Gastroesophageal sphincter (tissue), 3 donors: ENCODE measurements at regions not wholly inside any gene's neighbourhood (a gene's known extent, or its start where the extent isn't known, plus 50 kb on each side); places are given as distances from the start of the nearest gene placed in this dataset.

Experiments
- POLR2AphosphoS5 ChIP-seq: sonication (generic); formaldehyde crosslinking; IDR thresholded peaks from one replicate; pipeline ENCODE4 v1.6.1; 2017; ENCODE audit warnings: antibody characterized with exemption
- TF ChIP-seq, protein P1 (sequence below), 4 experiments: fragments of 200-600 bp in 2 of 4; fragments of 450-650 bp in 2 of 4; sonication (generic) in 1 of 4; IDR thresholded peaks; one replicate each; pipeline ENCODE4 v1.5.1; 2017 to 2019; ENCODE audit warnings: antibody characterized with exemption in 4 of 4, mild to moderate bottlenecking in 2 of 4, moderate library complexity in 2 of 4

GRCh38 chr4:133598779-133599178, 449.7 kb downstream of the PCDH10 start:
- TF ChIP-seq, protein P1, sequence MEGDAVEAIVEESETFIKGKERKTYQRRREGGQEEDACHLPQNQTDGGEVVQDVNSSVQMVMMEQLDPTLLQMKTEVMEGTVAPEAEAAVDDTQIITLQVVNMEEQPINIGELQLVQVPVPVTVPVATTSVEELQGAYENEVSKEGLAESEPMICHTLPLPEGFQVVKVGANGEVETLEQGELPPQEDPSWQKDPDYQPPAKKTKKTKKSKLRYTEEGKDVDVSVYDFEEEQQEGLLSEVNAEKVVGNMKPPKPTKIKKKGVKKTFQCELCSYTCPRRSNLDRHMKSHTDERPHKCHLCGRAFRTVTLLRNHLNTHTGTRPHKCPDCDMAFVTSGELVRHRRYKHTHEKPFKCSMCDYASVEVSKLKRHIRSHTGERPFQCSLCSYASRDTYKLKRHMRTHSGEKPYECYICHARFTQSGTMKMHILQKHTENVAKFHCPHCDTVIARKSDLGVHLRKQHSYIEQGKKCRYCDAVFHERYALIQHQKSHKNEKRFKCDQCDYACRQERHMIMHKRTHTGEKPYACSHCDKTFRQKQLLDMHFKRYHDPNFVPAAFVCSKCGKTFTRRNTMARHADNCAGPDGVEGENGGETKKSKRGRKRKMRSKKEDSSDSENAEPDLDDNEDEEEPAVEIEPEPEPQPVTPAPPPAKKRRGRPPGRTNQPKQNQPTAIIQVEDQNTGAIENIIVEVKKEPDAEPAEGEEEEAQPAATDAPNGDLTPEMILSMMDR (IDR thresholded peaks at IDR 0.05) = no peak
- no peak for TF ChIP-seq POLR2AphosphoS5
